ENCODE measurements at regions not wholly inside any gene's neighbourhood (a gene's known extent, or its start where the extent isn't known, plus 50 kb on each side); places are given as distances from the start of the nearest gene placed in this dataset.

DNA sequence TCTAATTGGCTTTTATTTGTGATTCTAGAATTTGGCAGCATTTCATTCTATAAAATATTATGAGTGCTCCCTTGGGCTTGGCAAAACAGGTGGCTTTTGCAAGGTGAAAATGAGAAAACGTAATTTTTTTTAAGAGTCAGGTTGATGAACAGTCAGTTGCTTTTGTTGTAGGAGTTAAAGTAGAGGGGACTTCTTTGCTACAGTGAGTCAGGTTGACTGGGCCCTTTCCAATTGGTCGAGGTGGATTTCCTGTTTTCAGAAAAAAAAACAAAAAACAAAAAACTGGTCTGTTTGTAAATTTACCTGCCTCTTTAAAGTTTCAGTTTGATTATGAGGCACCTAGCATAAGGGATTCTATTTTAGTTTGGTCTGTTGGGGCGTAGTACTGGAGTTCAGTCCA is 1469.4 kb upstream of the GBE1 start:
- TF ChIP-seq, protein P1, sequence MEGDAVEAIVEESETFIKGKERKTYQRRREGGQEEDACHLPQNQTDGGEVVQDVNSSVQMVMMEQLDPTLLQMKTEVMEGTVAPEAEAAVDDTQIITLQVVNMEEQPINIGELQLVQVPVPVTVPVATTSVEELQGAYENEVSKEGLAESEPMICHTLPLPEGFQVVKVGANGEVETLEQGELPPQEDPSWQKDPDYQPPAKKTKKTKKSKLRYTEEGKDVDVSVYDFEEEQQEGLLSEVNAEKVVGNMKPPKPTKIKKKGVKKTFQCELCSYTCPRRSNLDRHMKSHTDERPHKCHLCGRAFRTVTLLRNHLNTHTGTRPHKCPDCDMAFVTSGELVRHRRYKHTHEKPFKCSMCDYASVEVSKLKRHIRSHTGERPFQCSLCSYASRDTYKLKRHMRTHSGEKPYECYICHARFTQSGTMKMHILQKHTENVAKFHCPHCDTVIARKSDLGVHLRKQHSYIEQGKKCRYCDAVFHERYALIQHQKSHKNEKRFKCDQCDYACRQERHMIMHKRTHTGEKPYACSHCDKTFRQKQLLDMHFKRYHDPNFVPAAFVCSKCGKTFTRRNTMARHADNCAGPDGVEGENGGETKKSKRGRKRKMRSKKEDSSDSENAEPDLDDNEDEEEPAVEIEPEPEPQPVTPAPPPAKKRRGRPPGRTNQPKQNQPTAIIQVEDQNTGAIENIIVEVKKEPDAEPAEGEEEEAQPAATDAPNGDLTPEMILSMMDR (IDR thresholded peaks at IDR 0.05; ENCODE audit: low read length): no peak
- no peak for TF ChIP-seq EZH2 (optimal IDR thresholded peaks at IDR 0.05; ENCODE audit: low read depth, low read length)

All from MM.1S (cell line).